ENCODE measurements at regions not wholly inside any gene's neighbourhood (a gene's known extent, or its start where the extent isn't known, plus 50 kb on each side); places are given as distances from the start of the nearest gene placed in this dataset.

- 58% methylated on average over 6 of the region's 6 CpGs for WGBS (ENCODE audit: insufficient coverage)
- Histone ChIP-seq H3K4me3 (ENCODE audit: control extremely low read depth in 1 of 5, extremely low read depth in 1 of 5, insufficient read depth in 1 of 5, low read depth in 2 of 5, low read length in 4 of 5) (no peak overlapping the region), H3K36me3 (replicated peaks in 1 of 2; ENCODE audit: control extremely low read depth in 1 of 2, control insufficient read depth in 1 of 2, extremely low read depth in 1 of 2, insufficient read depth in 2 of 2, low read length in 1 of 2) (no peaks in the 10 kb centered on the region), H4K20me1 (ENCODE audit: control insufficient read depth, insufficient read depth, low read length, poor library complexity, severe bottlenecking) (no peaks in the 10 kb centered on the region), H3K9me3 (ENCODE audit: control extremely low read depth in 1 of 3, control insufficient read depth in 2 of 3, insufficient read depth in 1 of 3, low read length in 2 of 3) (no peaks in the 10 kb centered on the region), H3K27me3 (replicated peaks in 1 of 4; ENCODE audit: control extremely low read depth in 1 of 4, control insufficient read depth in 3 of 4, insufficient read depth in 4 of 4, low read length in 3 of 4) (no peaks in the 10 kb centered on the region), H3K4me2 (replicated peaks; ENCODE audit: low read depth, low read length, poor library complexity, severe bottlenecking) (no peak overlapping the region), H3K79me2 (ENCODE audit: control insufficient read depth, insufficient read depth, low read length) (no peaks in the 10 kb centered on the region), H3K4me1 (ENCODE audit: control insufficient read depth in 2 of 2, insufficient read depth in 2 of 2, low read length in 2 of 2) (no peaks in the 10 kb centered on the region), H3K9ac (ENCODE audit: low read length) (no peak overlapping the region), H2AFZ (ENCODE audit: insufficient read depth, low read depth, low read length, poor library complexity, severe bottlenecking) (no peak overlapping the region), H3K27ac (ENCODE audit: low read length in 2 of 2) (no peak overlapping the region)
- no peak overlapping the region for H3K27ac Mint-ChIP-seq
- no peaks in the 10 kb centered on the region for H3K9me3 Mint-ChIP-seq (ENCODE audit: insufficient read depth)
- H3K4me3 Mint-ChIP-seq = no peak overlapping the region
- no peak for TF ChIP-seq EZH2 (IDR thresholded peaks at IDR 0.05; ENCODE audit: borderline replicate concordance, insufficient read depth, low read depth, low read length, poor library complexity, severe bottlenecking)
- TF ChIP-seq, protein P1, sequence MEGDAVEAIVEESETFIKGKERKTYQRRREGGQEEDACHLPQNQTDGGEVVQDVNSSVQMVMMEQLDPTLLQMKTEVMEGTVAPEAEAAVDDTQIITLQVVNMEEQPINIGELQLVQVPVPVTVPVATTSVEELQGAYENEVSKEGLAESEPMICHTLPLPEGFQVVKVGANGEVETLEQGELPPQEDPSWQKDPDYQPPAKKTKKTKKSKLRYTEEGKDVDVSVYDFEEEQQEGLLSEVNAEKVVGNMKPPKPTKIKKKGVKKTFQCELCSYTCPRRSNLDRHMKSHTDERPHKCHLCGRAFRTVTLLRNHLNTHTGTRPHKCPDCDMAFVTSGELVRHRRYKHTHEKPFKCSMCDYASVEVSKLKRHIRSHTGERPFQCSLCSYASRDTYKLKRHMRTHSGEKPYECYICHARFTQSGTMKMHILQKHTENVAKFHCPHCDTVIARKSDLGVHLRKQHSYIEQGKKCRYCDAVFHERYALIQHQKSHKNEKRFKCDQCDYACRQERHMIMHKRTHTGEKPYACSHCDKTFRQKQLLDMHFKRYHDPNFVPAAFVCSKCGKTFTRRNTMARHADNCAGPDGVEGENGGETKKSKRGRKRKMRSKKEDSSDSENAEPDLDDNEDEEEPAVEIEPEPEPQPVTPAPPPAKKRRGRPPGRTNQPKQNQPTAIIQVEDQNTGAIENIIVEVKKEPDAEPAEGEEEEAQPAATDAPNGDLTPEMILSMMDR (IDR thresholded peaks at IDR 0.05) = no peak
- ATAC-seq (ENCODE audit: low read depth) (no peak), DNase-seq (no peak)
- no peaks in the 10 kb centered on the region for H3K4me1 Mint-ChIP-seq
- intact Hi-C loops (cut with micrococcal nuclease) = no loop called here
- POLR2A ChIA-PET = no interaction called here
- H3K27me3 Mint-ChIP-seq = no peaks in the 10 kb centered on the region
- CTCF ChIA-PET = no interaction called here
These were observed 211.0 kb downstream of the KCNE4 start for GRCh38 chr2:223262946-223263345.

GRCh38 chr2:223264541-223265193, 212.7 kb downstream of the KCNE4 start:
- H3K9me3 ChIP-seq (ENCODE audit: control extremely low read depth in 1 of 3, control insufficient read depth in 2 of 3, insufficient read depth in 1 of 3, low read length in 2 of 3) = no peaks in the 10 kb centered on the region
- Mint-ChIP-seq H3K27me3 (no peaks in the 10 kb centered on the region), H3K4me1 (no peaks in the 10 kb centered on the region), H3K4me3 (no peak overlapping the region), H3K27ac (no peak overlapping the region), H3K9me3 (ENCODE audit: insufficient read depth) (no peaks in the 10 kb centered on the region)
- intact Hi-C loops (cut with micrococcal nuclease) = no loop called here
- H3K4me1 ChIP-seq (ENCODE audit: control insufficient read depth in 2 of 2, insufficient read depth in 2 of 2, low read length in 2 of 2) = no peaks in the 10 kb centered on the region
- 100% methylated on average over 1 of the region's 2 CpGs for WGBS (ENCODE audit: insufficient coverage)
- no peak overlapping the region for H3K4me2 ChIP-seq (replicated peaks; ENCODE audit: low read depth, low read length, poor library complexity, severe bottlenecking)
- no peak for DNase-seq
- no peaks in the 10 kb centered on the region for H3K36me3 ChIP-seq (replicated peaks in 1 of 2; ENCODE audit: control extremely low read depth in 1 of 2, control insufficient read depth in 1 of 2, extremely low read depth in 1 of 2, insufficient read depth in 2 of 2, low read length in 1 of 2)
- ChIA-PET CTCF (no interaction called here), POLR2A (no interaction called here)
- H3K27ac ChIP-seq (ENCODE audit: low read length in 2 of 2) = no peak overlapping the region
- no peak overlapping the region for H3K9ac ChIP-seq (ENCODE audit: low read length)
- no peaks in the 10 kb centered on the region for H3K27me3 ChIP-seq (replicated peaks in 1 of 4; ENCODE audit: control extremely low read depth in 1 of 4, control insufficient read depth in 3 of 4, insufficient read depth in 4 of 4, low read length in 3 of 4)
- H3K79me2 ChIP-seq (ENCODE audit: control insufficient read depth, insufficient read depth, low read length) = no peaks in the 10 kb centered on the region
- no peak overlapping the region for H3K4me3 ChIP-seq (ENCODE audit: control extremely low read depth in 1 of 5, extremely low read depth in 1 of 5, insufficient read depth in 1 of 5, low read depth in 2 of 5, low read length in 4 of 5)
- TF ChIP-seq EZH2 (IDR thresholded peaks at IDR 0.05; ENCODE audit: borderline replicate concordance, insufficient read depth, low read depth, low read length, poor library complexity, severe bottlenecking) = no peak
- TF ChIP-seq, protein P1 (IDR thresholded peaks at IDR 0.05) = no peak
- H4K20me1 ChIP-seq (ENCODE audit: control insufficient read depth, insufficient read depth, low read length, poor library complexity, severe bottlenecking) = no peaks in the 10 kb centered on the region
- no peak for ATAC-seq (ENCODE audit: low read depth)
- H2AFZ ChIP-seq (ENCODE audit: insufficient read depth, low read depth, low read length, poor library complexity, severe bottlenecking) = no peak overlapping the region

Measured in B cell (primary cell).